ENCODE measurements at regions not wholly inside any gene's neighbourhood (a gene's known extent, or its start where the extent isn't known, plus 50 kb on each side); places are given as distances from the start of the nearest gene placed in this dataset.

- Histone ChIP-seq H3K9me3 (replicated peaks) (no peaks in the 10 kb centered on the region), H3K4me1 (no peaks in the 10 kb centered on the region), H3K36me3 (no peaks in the 10 kb centered on the region), H3K27me3 (ENCODE audit: low read depth) (no peaks in the 10 kb centered on the region), H3K4me3 (no peak overlapping the region), H3K27ac (replicated peaks) (no peak overlapping the region)
- DNase-seq, result no peak
- peak; percentile 56 for TF ChIP-seq CTCF (IDR thresholded peaks at IDR 0.05; ENCODE audit: borderline replicate concordance)
- intact Hi-C loops (cut with micrococcal nuclease), result loop anchor here (10.0 kb wide), 1 partner anchor 772 kb away; no protein-coding TSS in a partner anchor
Observed at GRCh38 chr6:76682842-76683241, 610.4 kb upstream of the IMPG1 start.

- Histone ChIP-seq H3K36me3 (no peaks in the 10 kb centered on the region), H3K27ac (replicated peaks) (no peak overlapping the region), H3K4me1 (no peaks in the 10 kb centered on the region), H3K9me3 (replicated peaks) (no peaks in the 10 kb centered on the region), H3K4me3 (no peak overlapping the region), H3K27me3 (ENCODE audit: low read depth) (no peaks in the 10 kb centered on the region)
- no peak for TF ChIP-seq CTCF (IDR thresholded peaks at IDR 0.05; ENCODE audit: borderline replicate concordance)
- no peak for DNase-seq
- intact Hi-C loops (cut with micrococcal nuclease), result loop anchor here (10.0 kb wide), 1 partner anchor 773 kb away; no protein-coding TSS in a partner anchor
Observed at GRCh38 chr6:76681781-76682180, 609.3 kb upstream of the IMPG1 start.

GRCh38 chr6:76677017-76677416 lies 604.6 kb upstream of the IMPG1 start:
- intact Hi-C loops (cut with micrococcal nuclease), result no loop called here

GRCh38 chr6:76671751-76672150 lies 599.3 kb upstream of the IMPG1 start:
- intact Hi-C loops (cut with micrococcal nuclease), result no loop called here
- DNase-seq, result no peak
- Histone ChIP-seq H3K27me3 (ENCODE audit: low read depth) (no peaks in the 10 kb centered on the region), H3K36me3 (no peaks in the 10 kb centered on the region), H3K27ac (replicated peaks) (no peak overlapping the region), H3K4me1 (no peaks in the 10 kb centered on the region), H3K4me3 (no peak overlapping the region), H3K9me3 (replicated peaks) (no peaks in the 10 kb centered on the region)
- no peak for TF ChIP-seq CTCF (IDR thresholded peaks at IDR 0.05; ENCODE audit: borderline replicate concordance)

More at GRCh38 chr6:76677017-76677416, 604.6 kb upstream of the IMPG1 start:
- Histone ChIP-seq H3K4me1 (no peaks in the 10 kb centered on the region), H3K36me3 (no peaks in the 10 kb centered on the region), H3K27me3 (ENCODE audit: low read depth) (no peaks in the 10 kb centered on the region), H3K9me3 (replicated peaks) (no peaks in the 10 kb centered on the region), H3K27ac (replicated peaks) (no peak overlapping the region), H3K4me3 (no peak overlapping the region)
- TF ChIP-seq CTCF (IDR thresholded peaks at IDR 0.05; ENCODE audit: borderline replicate concordance), result no peak
- DNase-seq, result no peak

- Histone ChIP-seq H3K4me1 (no peaks in the 10 kb centered on the region), H3K9me3 (replicated peaks) (no peaks in the 10 kb centered on the region), H3K27ac (replicated peaks) (no peak overlapping the region), H3K27me3 (ENCODE audit: low read depth) (no peaks in the 10 kb centered on the region), H3K36me3 (no peaks in the 10 kb centered on the region), H3K4me3 (no peak overlapping the region)
- no peak for TF ChIP-seq CTCF (IDR thresholded peaks at IDR 0.05; ENCODE audit: borderline replicate concordance)
- no peak for DNase-seq
- intact Hi-C loops (cut with micrococcal nuclease), result no loop called here
Observed at GRCh38 chr6:76644231-76644630, 571.8 kb upstream of the IMPG1 start.

GRCh38 chr6:76639941-76640340 lies 567.5 kb upstream of the IMPG1 start:
- no peak overlapping the region for H3K27ac ChIP-seq (replicated peaks)
- intact Hi-C loops (cut with micrococcal nuclease), result no loop called here
- no peak overlapping the region for H3K4me3 ChIP-seq
- no peaks in the 10 kb centered on the region for H3K4me1 ChIP-seq
- DNase-seq, result no peak
- H3K36me3 ChIP-seq, result no peaks in the 10 kb centered on the region
- no peak for TF ChIP-seq CTCF (IDR thresholded peaks at IDR 0.05; ENCODE audit: borderline replicate concordance)
- H3K9me3 ChIP-seq (replicated peaks), result no peaks in the 10 kb centered on the region
- no peaks in the 10 kb centered on the region for H3K27me3 ChIP-seq (ENCODE audit: low read depth)
